ENCODE measurements at regions not wholly inside any gene's neighbourhood (a gene's known extent, or its start where the extent isn't known, plus 50 kb on each side); places are given as distances from the start of the nearest gene placed in this dataset.
"Not testable (repeated sequence)": the region's sequence is repeated elsewhere in the genome, so short reads cannot be mapped to it uniquely, and the experiment has no call there.

GRCh38 chr6:133789449-133789848, 99.5 kb upstream of the TCF21 start:
- DNase-seq (ENCODE audit: low read depth in 2 of 2), result not testable (repeated sequence)

GRCh38 chr6:133790756-133791155, 98.2 kb upstream of the TCF21 start:
- DNase-seq (ENCODE audit: low read depth in 2 of 2), result not testable (repeated sequence)

DNA sequence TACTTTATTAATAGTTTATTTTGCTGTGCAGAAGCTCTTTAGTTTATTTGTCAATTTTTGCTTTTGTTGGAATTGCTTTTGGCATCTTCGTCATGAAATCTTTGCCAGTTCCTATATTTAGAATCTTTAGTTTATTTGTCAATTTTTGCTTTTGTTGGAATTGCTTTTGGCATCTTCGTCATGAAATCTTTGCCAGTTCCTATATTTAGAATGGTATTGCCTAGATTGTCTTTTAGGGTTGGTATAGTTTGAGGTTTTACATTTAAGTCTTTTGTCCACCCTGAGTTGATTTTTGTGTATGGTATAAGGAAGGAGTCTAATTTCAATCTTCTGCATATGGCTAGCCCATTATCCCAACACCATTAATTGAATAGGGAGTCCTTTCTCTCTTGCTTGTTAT, 93.9 kb upstream of the TCF21 start:
- DNase-seq (ENCODE audit: low read depth in 2 of 2), result not testable (repeated sequence)

- DNase-seq (ENCODE audit: low read depth in 2 of 2), result no peak
These were observed 92.7 kb upstream of the TCF21 start for GRCh38 chr6:133796235-133796634.

DNA sequence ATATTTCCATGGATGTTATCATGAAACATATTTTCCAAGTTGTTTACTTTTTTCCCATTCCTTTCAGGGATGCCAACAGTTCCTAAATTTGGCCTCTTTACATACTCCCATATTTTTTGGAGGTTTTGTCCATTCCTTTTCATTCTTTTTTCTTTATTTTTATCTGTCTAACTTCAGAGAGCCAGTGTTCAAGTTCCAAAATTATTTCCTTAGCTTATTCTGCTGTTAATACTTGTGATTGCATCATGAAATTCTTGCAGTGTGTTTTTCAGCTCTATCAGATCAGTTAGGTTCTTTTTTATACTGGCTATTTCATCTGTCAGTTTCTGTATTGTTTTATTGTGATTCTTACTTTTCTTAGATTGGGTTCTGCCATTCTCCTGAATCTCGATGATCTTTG, 89.9 kb upstream of the TCF21 start:
- DNase-seq (ENCODE audit: low read depth in 2 of 2), result no peak

DNA sequence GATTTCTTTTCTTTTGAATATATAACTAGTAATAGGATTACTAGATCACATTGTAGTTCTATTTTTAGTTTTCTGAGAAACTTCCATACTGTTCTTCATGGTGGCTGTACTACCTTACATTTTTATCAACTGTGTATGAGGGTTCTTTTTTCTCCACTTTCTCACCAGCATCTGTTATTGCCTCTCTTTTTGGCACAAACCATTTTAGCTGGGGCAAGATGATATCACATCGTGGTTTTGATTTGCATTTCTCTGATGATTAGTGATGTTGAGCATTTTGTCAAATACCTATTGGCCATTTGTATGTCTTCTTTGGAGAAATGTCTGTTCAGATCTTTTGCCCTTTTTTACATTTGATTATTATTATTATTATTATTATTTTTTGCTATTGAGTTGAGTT, 86.1 kb upstream of the TCF21 start:
- DNase-seq (ENCODE audit: low read depth in 2 of 2), result no peak

DNA sequence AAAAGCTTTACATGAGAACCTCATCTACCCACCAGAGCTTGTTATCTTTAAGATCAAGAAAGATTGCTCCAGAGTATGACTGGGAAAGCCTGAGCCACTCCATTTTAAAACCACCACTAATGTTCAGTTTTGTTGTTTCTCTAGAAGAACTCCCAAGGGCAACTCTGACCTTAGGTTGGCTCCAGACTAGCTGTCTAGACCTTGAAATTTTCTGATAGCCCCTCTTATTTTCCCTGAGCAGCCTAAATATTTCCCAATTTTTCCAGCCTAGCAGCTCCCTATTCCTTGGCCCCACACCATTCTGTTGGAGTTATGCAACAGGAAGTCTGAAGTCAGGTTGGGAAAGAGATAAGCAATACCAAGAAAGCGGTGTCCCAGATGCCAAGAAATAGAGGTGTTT, 84.6 kb upstream of the TCF21 start:
- no peak for DNase-seq (ENCODE audit: low read depth in 2 of 2)

GRCh38 chr6:133805876-133806275, 83.0 kb upstream of the TCF21 start:
- no peak for DNase-seq (ENCODE audit: low read depth in 2 of 2)

DNA sequence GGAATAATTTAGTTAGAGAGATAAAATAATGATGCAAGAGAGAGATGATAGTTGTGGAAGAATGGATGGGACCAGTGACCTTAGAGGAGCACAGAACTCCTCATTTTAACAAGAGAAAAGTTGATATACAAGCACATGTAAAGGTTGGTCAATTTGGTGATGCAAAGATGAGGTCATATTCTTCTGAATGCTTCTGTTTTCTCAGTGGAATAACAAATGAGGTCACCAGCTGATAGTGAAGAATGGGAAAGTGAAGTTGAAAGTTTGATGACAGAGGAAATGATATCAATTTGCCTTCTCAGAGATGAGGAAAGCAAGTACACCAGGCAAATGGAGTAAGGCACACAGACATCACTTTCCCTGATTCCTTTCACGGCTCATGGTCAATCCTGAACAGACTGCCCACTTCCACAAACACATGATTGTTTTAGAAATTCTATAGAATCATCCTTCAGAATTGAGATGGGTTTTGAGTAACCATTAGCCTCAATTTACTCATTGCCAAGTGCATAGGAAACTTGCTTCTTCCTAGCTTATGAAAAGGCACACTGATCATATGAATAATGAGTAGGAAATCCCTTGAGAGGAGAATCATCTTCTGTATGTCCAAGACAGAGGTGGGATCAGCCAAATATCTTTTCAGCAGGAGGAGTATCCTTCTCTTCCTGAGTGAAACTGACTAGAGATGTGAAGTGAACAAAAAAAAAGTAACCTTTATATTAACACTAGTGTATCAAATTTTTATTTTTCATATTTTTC, 82.4 kb upstream of the TCF21 start:
- no peak for DNase-seq (ENCODE audit: low read depth in 2 of 2)

- DNase-seq (ENCODE audit: low read depth in 2 of 2), result no peak
These were observed 81.4 kb upstream of the TCF21 start for GRCh38 chr6:133807501-133807900.

DNA sequence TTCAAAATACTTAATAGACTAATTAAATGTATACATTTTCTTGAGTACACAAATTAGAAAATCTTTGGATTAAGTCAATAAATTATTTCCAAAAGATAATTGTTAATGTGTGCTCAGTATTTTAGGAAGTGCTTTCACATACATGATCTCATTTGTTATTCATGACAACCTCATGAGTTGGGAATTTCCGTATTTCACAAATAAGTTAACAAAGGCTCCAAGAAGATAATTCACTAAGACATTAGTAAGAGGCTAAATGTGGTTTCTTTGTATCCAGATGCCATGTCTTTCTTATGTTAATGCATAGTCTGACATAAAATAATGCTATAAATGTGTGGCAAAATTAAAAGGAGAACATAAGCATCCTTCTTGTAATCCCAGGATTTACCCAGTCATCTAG, 79.5 kb upstream of the TCF21 start:
- DNase-seq (ENCODE audit: low read depth in 2 of 2), result no peak

- DNase-seq (ENCODE audit: low read depth in 2 of 2), result no peak
These were observed 77.4 kb upstream of the TCF21 start for GRCh38 chr6:133811557-133811956.

DNA sequence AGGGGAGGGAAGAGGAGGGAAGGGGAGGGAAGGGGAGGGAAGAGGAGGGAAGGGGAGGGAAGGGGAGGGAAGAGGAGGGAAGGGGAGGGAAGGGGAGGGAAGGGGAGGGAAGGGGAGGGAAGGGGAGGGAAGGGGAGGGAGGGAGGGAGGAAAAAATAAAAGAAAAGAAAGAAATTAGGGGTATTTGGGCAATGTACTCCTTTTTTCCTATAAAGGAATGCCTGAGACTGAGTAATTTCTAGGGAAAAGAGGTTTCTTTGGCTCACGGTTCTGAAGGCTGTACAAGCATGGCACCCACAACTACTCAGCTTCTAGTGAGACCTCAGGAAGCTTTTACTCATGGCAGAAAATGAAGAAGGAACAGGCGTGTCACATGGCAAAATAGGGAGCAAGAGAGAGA, 76.5 kb upstream of the TCF21 start:
- DNase-seq (ENCODE audit: low read depth in 2 of 2), result not testable (repeated sequence)

DNA sequence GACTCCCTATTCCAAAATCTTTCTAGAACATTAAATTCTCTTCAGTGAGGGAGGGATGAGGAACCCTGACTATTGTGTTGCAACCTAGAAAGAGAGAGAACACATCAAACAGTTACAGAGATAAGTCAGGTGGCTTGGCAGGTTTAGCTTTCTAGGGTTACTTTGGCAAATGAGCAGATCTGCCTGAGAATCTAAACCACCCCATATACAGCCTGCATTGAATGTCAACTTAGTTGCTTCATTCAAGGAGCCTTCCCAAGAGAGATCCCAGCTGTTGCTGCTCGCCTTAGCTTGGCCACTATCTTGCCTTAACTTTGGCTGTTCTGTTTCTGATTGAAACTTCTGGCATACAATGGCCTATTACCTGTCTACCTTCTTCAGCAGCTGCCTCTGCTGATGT, 74.7 kb upstream of the TCF21 start:
- DNase-seq (ENCODE audit: low read depth in 2 of 2), result no peak

DNA sequence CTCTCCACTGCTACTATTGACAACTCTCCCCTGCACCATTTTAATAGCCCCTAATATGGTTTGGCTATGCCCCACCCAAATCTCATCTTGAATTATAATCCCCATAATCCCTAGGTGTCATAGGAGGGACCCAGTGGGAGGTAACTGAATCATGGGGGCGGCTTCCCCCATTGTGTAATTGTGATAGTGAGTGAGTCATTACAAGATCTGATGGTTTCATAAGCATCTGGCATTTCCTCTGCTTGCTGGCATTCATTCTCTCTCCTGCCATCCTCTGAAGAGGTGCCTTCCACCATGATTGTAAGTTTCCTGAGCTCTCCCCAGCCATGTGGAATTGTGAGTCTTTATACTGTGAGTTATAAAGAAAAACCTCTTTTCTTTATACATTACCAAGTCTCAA, 74.1 kb upstream of the TCF21 start:
- no peak for DNase-seq (ENCODE audit: low read depth in 2 of 2)

- DNase-seq (ENCODE audit: low read depth in 2 of 2), result no peak
These were observed 73.6 kb upstream of the TCF21 start for GRCh38 chr6:133815313-133815712.

DNA sequence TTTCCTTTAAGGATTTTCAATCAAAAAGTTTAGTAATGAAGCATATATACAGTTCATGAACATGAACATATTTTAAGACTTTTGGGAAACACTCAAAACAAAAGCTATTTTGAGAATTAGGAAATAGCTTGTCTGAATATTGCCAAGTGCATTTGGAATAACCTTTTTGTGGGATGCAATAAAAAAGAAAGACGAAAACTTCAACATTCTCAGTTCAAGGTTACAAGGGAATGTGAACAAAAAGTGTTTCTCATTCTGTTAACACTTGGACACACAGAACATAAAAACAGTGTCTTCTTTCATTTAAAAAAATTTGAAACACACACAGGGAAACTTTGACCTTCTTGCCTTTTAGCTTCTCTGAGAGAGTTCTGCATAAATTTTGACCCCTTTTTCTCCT, 72.7 kb upstream of the TCF21 start:
- DNase-seq (ENCODE audit: low read depth in 2 of 2), result no peak

- no peak for DNase-seq (ENCODE audit: low read depth in 2 of 2)
These were observed 71.4 kb upstream of the TCF21 start for GRCh38 chr6:133817460-133818047.

DNA sequence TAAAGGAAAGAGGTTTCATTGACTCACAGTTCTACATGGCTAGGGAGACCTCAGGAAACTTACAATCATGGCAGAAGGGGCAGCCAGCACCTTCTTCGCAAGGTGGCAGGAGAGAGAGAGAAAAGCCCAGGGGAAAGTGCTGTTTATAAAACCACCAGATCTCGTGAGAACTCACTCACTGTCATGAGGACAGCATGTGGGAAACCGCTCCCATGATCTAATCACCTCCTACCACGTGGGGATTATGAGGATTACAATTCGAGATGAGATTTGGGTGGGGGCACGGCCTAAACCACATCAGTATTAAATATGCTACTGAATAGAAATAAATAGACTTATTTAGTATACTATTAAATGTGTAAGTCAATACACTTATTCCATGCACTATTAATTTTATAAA, 70.6 kb upstream of the TCF21 start:
- DNase-seq (ENCODE audit: low read depth in 2 of 2), result no peak

- no peak for DNase-seq (ENCODE audit: low read depth in 2 of 2)
These were observed 68.7 kb upstream of the TCF21 start for GRCh38 chr6:133820208-133820607.

DNA sequence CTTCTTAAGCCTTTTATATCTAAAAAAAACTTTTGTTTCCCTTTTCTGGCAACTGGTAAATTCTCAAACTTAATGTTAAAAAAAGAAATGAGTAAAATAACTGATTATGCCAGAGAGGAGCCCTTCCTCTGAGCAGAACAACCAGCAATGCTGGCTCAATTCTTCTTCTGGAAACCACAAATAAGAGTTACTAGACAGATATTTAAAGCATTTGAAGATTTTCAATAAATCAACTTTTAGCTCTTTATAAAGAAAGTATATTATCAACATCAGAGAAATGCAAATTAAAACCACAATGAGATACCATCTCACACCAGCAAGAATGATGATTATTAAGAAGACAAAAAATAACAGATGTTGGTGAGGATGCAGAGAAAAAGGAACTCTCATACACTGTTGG, 61.1 kb upstream of the TCF21 start:
- no peak for DNase-seq (ENCODE audit: low read depth in 2 of 2)

DNA sequence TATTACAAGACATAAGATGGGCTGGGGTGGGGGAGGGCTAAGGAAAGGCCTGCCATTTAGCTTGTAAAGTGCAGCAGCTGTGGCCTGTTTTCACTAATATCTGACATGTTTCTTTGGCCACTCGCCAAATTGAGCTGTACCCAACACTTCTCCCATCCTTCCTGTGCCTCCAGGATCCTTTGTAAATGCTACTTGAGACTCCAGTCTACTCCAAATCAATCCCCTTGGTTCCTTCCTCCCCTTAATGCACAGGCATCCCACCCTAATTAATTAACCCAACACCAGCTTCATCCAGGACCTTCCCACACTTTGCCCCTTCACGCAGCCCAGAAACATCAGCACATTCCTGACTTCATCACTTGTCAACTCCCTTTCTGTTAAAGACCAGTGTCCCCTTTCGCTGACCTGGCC, 55.0 kb upstream of the TCF21 start:
- no peak for DNase-seq (ENCODE audit: low read depth in 2 of 2)

DNA sequence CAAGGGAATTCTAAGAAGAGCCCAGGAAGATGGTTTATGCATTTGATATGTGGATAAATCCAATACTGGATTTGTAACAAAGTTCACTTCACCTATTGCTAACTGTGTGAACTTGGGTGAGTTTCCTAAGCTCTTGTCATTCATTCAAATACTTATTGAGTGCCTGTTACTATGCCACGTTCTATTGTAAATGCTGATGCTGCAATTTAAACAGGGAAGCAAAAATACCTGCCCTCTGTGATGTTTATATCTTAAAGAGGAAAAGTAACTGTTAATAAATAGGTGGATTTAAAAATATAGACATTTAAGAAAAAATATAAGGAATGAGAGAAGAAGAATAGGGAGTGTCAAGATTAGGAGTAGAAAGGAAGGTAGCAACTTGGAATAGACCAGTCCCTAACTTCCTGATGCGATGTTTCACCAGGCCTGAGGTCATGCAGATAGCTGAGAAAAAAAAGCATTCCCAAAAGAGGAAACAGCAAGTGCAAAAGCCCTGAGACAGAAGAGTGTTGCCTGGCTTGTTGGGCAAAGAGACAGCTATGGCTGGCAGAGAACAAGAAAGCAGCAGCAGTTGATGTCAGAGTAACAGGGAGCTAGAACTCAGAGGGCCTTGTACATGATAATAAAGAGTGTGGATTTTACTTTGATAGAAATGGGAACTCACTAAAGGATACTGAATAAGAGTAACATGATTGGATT, 54.3 kb upstream of the TCF21 start:
- no peak for DNase-seq (ENCODE audit: low read depth in 2 of 2)
